ENCODE measurements at regions not wholly inside any gene's neighbourhood (a gene's known extent, or its start where the extent isn't known, plus 50 kb on each side); places are given as distances from the start of the nearest gene placed in this dataset.
A peak's percentile ranks its signal among the peaks of the same experiment; 100 is the strongest.
"Not testable (repeated sequence)": the region's sequence is repeated elsewhere in the genome, so short reads cannot be mapped to it uniquely, and the experiment has no call there.

GRCh38 chr16:34743115-34743514, 1283.7 kb downstream of the TP53TG3F start:
- Histone ChIP-seq H3K27ac (no peak overlapping the region), H3K27me3 (no peaks in the 10 kb centered on the region), H3K4me3 (no peak overlapping the region), H3K36me3 (no peaks in the 10 kb centered on the region), H3K4me1 (no peaks in the 10 kb centered on the region), H3K9me3 (peaks cover 0 to 81% (median 64%) of the 10 kb centered on the region in 11 donors)
- ATAC-seq (no peak), DNase-seq (no peak)
- WGBS, 2 donors, result 83 to 84% methylated on average over 15 of the region's 15 CpGs
- intact Hi-C loops (cut with DNase I), result no loop called here
- no peak for TF ChIP-seq CTCF (IDR thresholded peaks at IDR 0.05)

- 75 to 79% methylated on average over 13 of the region's 13 CpGs for WGBS, 2 donors
- DNase-seq (no peak), ATAC-seq (no peak)
- intact Hi-C loops (cut with DNase I), result no loop called here
- no peaks in the 10 kb centered on the region for H3K4me1 ChIP-seq
- H3K36me3 ChIP-seq, result no peaks in the 10 kb centered on the region
- H3K9me3 ChIP-seq, result peaks cover 0 to 100% (median 70%) of the 10 kb centered on the region in 11 donors
- no peak overlapping the region for H3K27ac ChIP-seq
- no peak for TF ChIP-seq CTCF (IDR thresholded peaks at IDR 0.05)
- no peaks in the 10 kb centered on the region for H3K27me3 ChIP-seq
- H3K4me3 ChIP-seq, result no peak overlapping the region
Measured at GRCh38 chr16:34758835-34759234, 1299.4 kb downstream of the TP53TG3F start.

GRCh38 chr16:34791835-34792234, 1332.4 kb downstream of the TP53TG3F start:
- 22 to 28% methylated on average over 2 of the region's 2 CpGs for WGBS, 2 donors
- DNase-seq, H3K27me3 ChIP-seq: not testable (repeated sequence)

GRCh38 chr16:34801875-34802274, 1342.5 kb downstream of the TP53TG3F start:
- 52 to 53% methylated on average over 44 to 47 of the region's 47 CpGs for WGBS, 2 donors
- H3K27me3 ChIP-seq, result peaks cover 0 to 10% (median 0%) of the 10 kb centered on the region in 7 donors
- H3K4me3 ChIP-seq, result no peak overlapping the region
- ATAC-seq (no peak), DNase-seq (peak in 1 of 2 donors; percentile 5)
- H3K27ac ChIP-seq, result no peak overlapping the region
- intact Hi-C loops (cut with DNase I), result no loop called here
- TF ChIP-seq CTCF (IDR thresholded peaks at IDR 0.05), result no peak
- peaks cover 0 to 43% (median 0%) of the 10 kb centered on the region in 11 donors for H3K9me3 ChIP-seq
- no peaks in the 10 kb centered on the region for H3K36me3 ChIP-seq
- H3K4me1 ChIP-seq, result no peaks in the 10 kb centered on the region

More at GRCh38 chr16:34791835-34792234, 1332.4 kb downstream of the TP53TG3F start:
- H3K36me3 ChIP-seq; ATAC-seq; H3K27ac ChIP-seq; H3K4me3 ChIP-seq; intact Hi-C loops (cut with DNase I); H3K4me1 ChIP-seq: not testable (repeated sequence)
- H3K9me3 ChIP-seq, result peaks cover 0 to 58% (median 0%) of the 10 kb centered on the region in 11 donors

- no peaks in the 10 kb centered on the region for H3K36me3 ChIP-seq
- intact Hi-C loops (cut with DNase I), result no loop called here
- peaks cover 0 to 10% (median 0%) of the 10 kb centered on the region in 7 donors for H3K27me3 ChIP-seq
- ATAC-seq (no peak), DNase-seq (peak in 1 of 2 donors; percentile 3)
- 51 to 61% methylated on average over 33 to 55 of the region's 55 CpGs for WGBS, 2 donors
- TF ChIP-seq CTCF (IDR thresholded peaks at IDR 0.05), result no peak
- peaks cover 0 to 47% (median 0%) of the 10 kb centered on the region in 11 donors for H3K9me3 ChIP-seq
- H3K4me1 ChIP-seq, result no peaks in the 10 kb centered on the region
- no peak overlapping the region for H3K4me3 ChIP-seq
- no peak overlapping the region for H3K27ac ChIP-seq
Measured at GRCh38 chr16:34802396-34802795, 1343.0 kb downstream of the TP53TG3F start.

All from heart right ventricle (tissue), 16 donors.